B cell (primary cell): ENCODE measurements at regions not wholly inside any gene's neighbourhood (a gene's known extent, or its start where the extent isn't known, plus 50 kb on each side); places are given as distances from the start of the nearest gene placed in this dataset.

Experiments used
- EZH2 ChIP-seq: IDR thresholded peaks from 2 replicates; pipeline ENCODE4 v1.6.1; 2012; ENCODE audit warnings: borderline replicate concordance, low read depth, mild to moderate bottlenecking, moderate library complexity, low read length; ENCODE audit not compliant: insufficient read depth, poor library complexity, severe bottlenecking
- TF ChIP-seq, protein P1 (sequence below): fragments of 200-600 bp; IDR thresholded peaks from one replicate; pipeline ENCODE4 v1.8.0; 2022; ENCODE audit warnings: antibody characterized with exemption, mild to moderate bottlenecking

DNA sequence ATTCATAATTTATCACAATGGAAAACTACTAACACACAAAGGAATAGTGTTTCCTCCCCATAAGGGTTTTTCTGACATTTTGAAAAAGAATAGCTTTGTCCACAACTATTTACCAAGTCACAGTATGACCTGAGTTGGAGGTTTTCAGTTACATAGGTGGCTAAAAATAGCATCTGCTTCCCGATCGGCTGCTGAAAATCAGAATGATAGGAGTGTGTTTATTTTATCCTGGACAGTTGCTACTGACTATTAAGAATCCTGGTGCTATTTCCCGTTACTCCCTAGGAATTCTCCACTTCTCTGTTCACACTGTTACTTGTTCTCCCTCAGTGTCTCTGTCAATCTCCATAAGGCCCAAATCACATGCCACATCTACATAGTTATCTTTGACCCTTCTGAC lies 353.9 kb upstream of the RARB start:
- TF ChIP-seq, protein P1, sequence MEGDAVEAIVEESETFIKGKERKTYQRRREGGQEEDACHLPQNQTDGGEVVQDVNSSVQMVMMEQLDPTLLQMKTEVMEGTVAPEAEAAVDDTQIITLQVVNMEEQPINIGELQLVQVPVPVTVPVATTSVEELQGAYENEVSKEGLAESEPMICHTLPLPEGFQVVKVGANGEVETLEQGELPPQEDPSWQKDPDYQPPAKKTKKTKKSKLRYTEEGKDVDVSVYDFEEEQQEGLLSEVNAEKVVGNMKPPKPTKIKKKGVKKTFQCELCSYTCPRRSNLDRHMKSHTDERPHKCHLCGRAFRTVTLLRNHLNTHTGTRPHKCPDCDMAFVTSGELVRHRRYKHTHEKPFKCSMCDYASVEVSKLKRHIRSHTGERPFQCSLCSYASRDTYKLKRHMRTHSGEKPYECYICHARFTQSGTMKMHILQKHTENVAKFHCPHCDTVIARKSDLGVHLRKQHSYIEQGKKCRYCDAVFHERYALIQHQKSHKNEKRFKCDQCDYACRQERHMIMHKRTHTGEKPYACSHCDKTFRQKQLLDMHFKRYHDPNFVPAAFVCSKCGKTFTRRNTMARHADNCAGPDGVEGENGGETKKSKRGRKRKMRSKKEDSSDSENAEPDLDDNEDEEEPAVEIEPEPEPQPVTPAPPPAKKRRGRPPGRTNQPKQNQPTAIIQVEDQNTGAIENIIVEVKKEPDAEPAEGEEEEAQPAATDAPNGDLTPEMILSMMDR: no peak
- no peak for TF ChIP-seq EZH2
